ENCODE measurements at regions not wholly inside any gene's neighbourhood (a gene's known extent, or its start where the extent isn't known, plus 50 kb on each side); places are given as distances from the start of the nearest gene placed in this dataset.

DNA sequence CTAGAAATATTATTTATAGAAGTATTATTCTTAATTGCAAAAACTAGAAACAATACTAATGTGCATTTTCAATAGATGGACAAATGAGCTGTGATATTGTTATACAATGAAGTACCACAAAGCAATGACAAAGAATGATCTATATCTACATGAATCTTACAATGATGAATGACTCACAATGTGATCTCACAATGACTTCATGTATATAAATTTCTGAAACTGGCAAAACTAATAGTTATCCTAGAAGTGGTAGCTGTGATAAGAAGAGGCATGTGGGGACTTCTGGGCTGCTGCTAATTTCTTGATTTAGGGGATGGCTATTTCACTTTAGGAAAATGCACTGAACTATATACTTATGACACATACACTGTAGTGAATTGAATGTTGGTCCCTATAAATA, 396.0 kb upstream of the ZNF608 start:
- Histone ChIP-seq H4K12ac (ENCODE audit: low read depth, low read length) (no peak overlapping the region), H3K27me3 (ENCODE audit: insufficient read depth, low read length) (no peaks in the 10 kb centered on the region), H3K14ac (ENCODE audit: low read length) (no peak overlapping the region), H4K91ac (ENCODE audit: low read depth, low read length) (no peak overlapping the region), H3K79me1 (ENCODE audit: low read length) (no peaks in the 10 kb centered on the region), H3K9ac (ENCODE audit: low read length) (no peak overlapping the region), H3K4me1 (ENCODE audit: control insufficient read depth in 1 of 2, insufficient read depth in 2 of 2, low read length in 2 of 2) (no peaks in the 10 kb centered on the region), H3K4ac (ENCODE audit: low read depth, low read length) (no peak overlapping the region), H2AK5ac (ENCODE audit: low read length) (no peak overlapping the region), H3K9me3 (ENCODE audit: insufficient read depth, low read depth, low read length) (no peaks in the 10 kb centered on the region), H2BK5ac (ENCODE audit: low read depth, low read length, poor library complexity) (no peak overlapping the region), H3K23ac (ENCODE audit: low read length) (no peak overlapping the region), H3K27ac (ENCODE audit: low read depth, low read length) (no peak overlapping the region), H2BK12ac (ENCODE audit: low read length) (no peak overlapping the region), H2AFZ (ENCODE audit: insufficient read depth, low read length, poor library complexity) (no peak overlapping the region), H3K4me2 (ENCODE audit: low read length) (no peak overlapping the region), H3K36me3 (ENCODE audit: control insufficient read depth in 1 of 2, insufficient read depth in 2 of 2, low read length in 2 of 2) (no peaks in the 10 kb centered on the region), H3K79me2 (ENCODE audit: control insufficient read depth, insufficient read depth, low read length, poor library complexity) (no peaks in the 10 kb centered on the region), H3K4me3 (ENCODE audit: low read depth, low read length) (no peak overlapping the region), H3K18ac (ENCODE audit: low read length) (no peak overlapping the region), H2BK120ac (ENCODE audit: insufficient read depth, low read length, poor library complexity) (no peak overlapping the region), H4K8ac (ENCODE audit: low read depth, low read length) (no peak overlapping the region)
- DNase-seq, result no peak

DNA sequence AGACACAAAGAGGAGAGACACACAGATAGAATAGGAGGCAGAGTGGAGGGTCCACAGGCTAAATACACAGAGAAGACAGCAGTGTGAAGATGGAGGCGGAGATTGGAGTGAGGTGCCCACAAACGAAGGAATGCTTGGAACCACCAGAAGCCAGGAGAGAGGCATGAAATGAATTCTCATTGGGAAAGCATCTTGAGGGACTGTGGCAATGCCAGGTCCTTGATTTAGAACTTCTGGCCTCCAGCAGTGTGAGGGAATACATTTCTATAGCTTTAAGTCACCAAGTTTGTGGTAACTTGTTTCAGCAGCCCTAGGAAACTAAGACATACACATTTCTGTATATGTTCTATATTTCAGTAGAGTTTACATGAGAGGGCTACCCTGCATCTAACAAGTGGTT, 396.6 kb upstream of the ZNF608 start:
- no peak overlapping the region for H4K8ac ChIP-seq (ENCODE audit: low read depth, low read length)
- no peak overlapping the region for H3K27ac ChIP-seq (ENCODE audit: low read depth, low read length)
- WGBS (ENCODE audit: extremely low coverage, insufficient coverage, insufficient read length), result no CpG with 5 or more reads among the region's 2 CpGs
- H3K36me3 ChIP-seq (ENCODE audit: control insufficient read depth in 1 of 2, insufficient read depth in 2 of 2, low read length in 2 of 2), result no peaks in the 10 kb centered on the region
- no peak overlapping the region for H2AK5ac ChIP-seq (ENCODE audit: low read length)
- H2BK12ac ChIP-seq (ENCODE audit: low read length), result no peak overlapping the region
- H3K18ac ChIP-seq (ENCODE audit: low read length), result no peak overlapping the region
- H2AFZ ChIP-seq (ENCODE audit: insufficient read depth, low read length, poor library complexity), result no peak overlapping the region
- no peaks in the 10 kb centered on the region for H3K79me1 ChIP-seq (ENCODE audit: low read length)
- H3K9me3 ChIP-seq (ENCODE audit: insufficient read depth, low read depth, low read length), result no peaks in the 10 kb centered on the region
- H3K14ac ChIP-seq (ENCODE audit: low read length), result no peak overlapping the region
- H3K4me1 ChIP-seq (ENCODE audit: control insufficient read depth in 1 of 2, insufficient read depth in 2 of 2, low read length in 2 of 2), result no peaks in the 10 kb centered on the region
- no peaks in the 10 kb centered on the region for H3K79me2 ChIP-seq (ENCODE audit: control insufficient read depth, insufficient read depth, low read length, poor library complexity)
- H3K23ac ChIP-seq (ENCODE audit: low read length), result no peak overlapping the region
- no peak overlapping the region for H4K12ac ChIP-seq (ENCODE audit: low read depth, low read length)
- DNase-seq, result no peak
- H2BK120ac ChIP-seq (ENCODE audit: insufficient read depth, low read length, poor library complexity), result no peak overlapping the region
- H3K27me3 ChIP-seq (ENCODE audit: insufficient read depth, low read length), result no peaks in the 10 kb centered on the region
- H3K4me2 ChIP-seq (ENCODE audit: low read length), result no peak overlapping the region
- no peak overlapping the region for H3K4ac ChIP-seq (ENCODE audit: low read depth, low read length)
- H4K91ac ChIP-seq (ENCODE audit: low read depth, low read length), result no peak overlapping the region
- H3K4me3 ChIP-seq (ENCODE audit: low read depth, low read length), result no peak overlapping the region
- H3K9ac ChIP-seq (ENCODE audit: low read length), result no peak overlapping the region
- no peak overlapping the region for H2BK5ac ChIP-seq (ENCODE audit: low read depth, low read length, poor library complexity)

DNA sequence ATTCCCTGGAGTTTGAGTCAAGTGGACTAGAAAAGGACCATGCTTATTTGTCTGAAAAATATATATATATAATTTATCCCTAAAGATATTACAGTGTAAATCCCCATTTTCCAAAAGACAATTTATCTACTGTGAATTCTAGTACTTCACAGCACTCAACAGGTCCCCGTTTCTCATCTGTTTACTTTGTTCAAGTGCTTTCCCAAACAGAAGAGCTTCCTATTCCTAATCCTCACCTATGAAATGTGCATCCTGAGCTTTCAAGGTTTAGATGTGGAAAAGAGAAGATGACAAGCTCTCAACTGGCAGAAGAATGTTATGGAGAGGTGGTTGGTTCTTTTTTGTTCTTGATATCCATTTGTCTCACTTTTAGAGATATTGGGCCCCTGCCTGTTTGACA, 401.6 kb upstream of the ZNF608 start:
- Histone ChIP-seq H3K36me3 (ENCODE audit: control insufficient read depth in 1 of 2, insufficient read depth in 2 of 2, low read length in 2 of 2) (no peaks in the 10 kb centered on the region), H3K27ac (ENCODE audit: low read depth, low read length) (no peak overlapping the region), H3K4me1 (ENCODE audit: control insufficient read depth in 1 of 2, insufficient read depth in 2 of 2, low read length in 2 of 2) (no peaks in the 10 kb centered on the region), H3K9me3 (ENCODE audit: insufficient read depth, low read depth, low read length) (no peaks in the 10 kb centered on the region), H3K14ac (ENCODE audit: low read length) (no peak overlapping the region), H4K91ac (ENCODE audit: low read depth, low read length) (no peak overlapping the region), H2BK5ac (ENCODE audit: low read depth, low read length, poor library complexity) (no peak overlapping the region), H3K79me1 (ENCODE audit: low read length) (no peaks in the 10 kb centered on the region), H2BK120ac (ENCODE audit: insufficient read depth, low read length, poor library complexity) (no peak overlapping the region), H3K27me3 (ENCODE audit: insufficient read depth, low read length) (no peaks in the 10 kb centered on the region), H2AFZ (ENCODE audit: insufficient read depth, low read length, poor library complexity) (no peak overlapping the region), H3K4me3 (ENCODE audit: low read depth, low read length) (no peak overlapping the region), H3K4ac (ENCODE audit: low read depth, low read length) (no peak overlapping the region), H3K18ac (ENCODE audit: low read length) (no peak overlapping the region), H3K4me2 (ENCODE audit: low read length) (no peak overlapping the region), H4K12ac (ENCODE audit: low read depth, low read length) (no peak overlapping the region), H3K79me2 (ENCODE audit: control insufficient read depth, insufficient read depth, low read length, poor library complexity) (no peaks in the 10 kb centered on the region), H3K23ac (ENCODE audit: low read length) (no peak overlapping the region), H2BK12ac (ENCODE audit: low read length) (no peak overlapping the region), H4K8ac (ENCODE audit: low read depth, low read length) (no peak overlapping the region), H3K9ac (ENCODE audit: low read length) (no peak overlapping the region), H2AK5ac (ENCODE audit: low read length) (no peak overlapping the region)
- no CpG with 5 or more reads among the region's 1 CpG for WGBS (ENCODE audit: extremely low coverage, insufficient coverage, insufficient read length)
- no peak for DNase-seq

DNA sequence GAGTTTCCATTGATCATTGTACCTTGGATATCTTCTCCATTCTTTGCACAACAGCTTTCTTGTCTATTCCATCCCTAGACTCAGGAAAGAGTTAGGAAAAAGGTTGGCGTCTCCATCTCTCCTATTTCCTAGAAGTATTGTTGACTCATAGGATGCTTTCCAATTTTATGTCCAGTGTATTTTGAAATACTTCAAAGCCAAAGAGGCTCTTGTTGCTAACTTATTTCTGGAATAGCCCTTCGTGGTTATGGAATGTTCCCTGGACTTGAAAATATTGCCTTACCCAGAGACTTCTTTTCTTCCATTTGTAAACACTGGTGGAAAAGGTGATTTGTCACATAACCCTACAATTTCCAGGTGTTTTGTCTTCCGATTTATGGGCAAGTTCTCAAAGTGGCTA, 402.3 kb upstream of the ZNF608 start:
- no CpG with 5 or more reads among the region's 3 CpGs for WGBS (ENCODE audit: extremely low coverage, insufficient coverage, insufficient read length)

DNA sequence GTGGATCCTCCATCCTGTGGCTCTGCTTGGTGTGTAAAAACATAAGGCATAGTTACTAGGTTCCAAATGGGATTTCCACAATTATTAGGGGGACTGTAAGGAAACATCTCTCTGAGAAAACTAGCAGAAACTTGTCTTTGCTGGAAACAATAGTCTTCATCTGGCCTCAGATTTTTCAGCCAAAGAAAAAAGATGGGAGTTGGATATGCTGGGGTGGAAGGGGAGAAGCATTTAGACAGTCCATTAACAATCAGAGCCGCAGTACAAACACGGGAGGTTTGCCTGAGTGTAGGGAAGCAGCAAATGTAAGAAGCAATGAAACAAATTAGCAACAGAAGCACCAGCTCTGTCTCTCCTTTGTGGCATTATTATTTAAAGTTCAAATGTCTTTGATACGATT, 402.7 kb upstream of the ZNF608 start:
- H3K36me3 ChIP-seq (ENCODE audit: control insufficient read depth in 1 of 2, insufficient read depth in 2 of 2, low read length in 2 of 2), result no peaks in the 10 kb centered on the region

More for the DNA sequence above, 402.3 kb upstream of the ZNF608 start:
- H3K4me2 ChIP-seq (ENCODE audit: low read length), result no peak overlapping the region
- no peaks in the 10 kb centered on the region for H3K4me1 ChIP-seq (ENCODE audit: control insufficient read depth in 1 of 2, insufficient read depth in 2 of 2, low read length in 2 of 2)
- no peak overlapping the region for H3K4ac ChIP-seq (ENCODE audit: low read depth, low read length)
- no peak overlapping the region for H3K9ac ChIP-seq (ENCODE audit: low read length)
- H3K9me3 ChIP-seq (ENCODE audit: insufficient read depth, low read depth, low read length), result no peaks in the 10 kb centered on the region
- H2BK5ac ChIP-seq (ENCODE audit: low read depth, low read length, poor library complexity), result no peak overlapping the region
- H2AK5ac ChIP-seq (ENCODE audit: low read length), result no peak overlapping the region
- no peak overlapping the region for H3K18ac ChIP-seq (ENCODE audit: low read length)
- no peak overlapping the region for H3K14ac ChIP-seq (ENCODE audit: low read length)
- no peak overlapping the region for H2BK12ac ChIP-seq (ENCODE audit: low read length)
- no peaks in the 10 kb centered on the region for H3K79me2 ChIP-seq (ENCODE audit: control insufficient read depth, insufficient read depth, low read length, poor library complexity)
- no peak overlapping the region for H2AFZ ChIP-seq (ENCODE audit: insufficient read depth, low read length, poor library complexity)
- no peak overlapping the region for H2BK120ac ChIP-seq (ENCODE audit: insufficient read depth, low read length, poor library complexity)
- DNase-seq, result no peak
- no peak overlapping the region for H4K12ac ChIP-seq (ENCODE audit: low read depth, low read length)
- H3K79me1 ChIP-seq (ENCODE audit: low read length), result no peaks in the 10 kb centered on the region
- no peak overlapping the region for H3K4me3 ChIP-seq (ENCODE audit: low read depth, low read length)
- H3K27ac ChIP-seq (ENCODE audit: low read depth, low read length), result no peak overlapping the region
- no peak overlapping the region for H4K8ac ChIP-seq (ENCODE audit: low read depth, low read length)
- H3K27me3 ChIP-seq (ENCODE audit: insufficient read depth, low read length), result no peaks in the 10 kb centered on the region
- no peak overlapping the region for H4K91ac ChIP-seq (ENCODE audit: low read depth, low read length)
- no peaks in the 10 kb centered on the region for H3K36me3 ChIP-seq (ENCODE audit: control insufficient read depth in 1 of 2, insufficient read depth in 2 of 2, low read length in 2 of 2)
- H3K23ac ChIP-seq (ENCODE audit: low read length), result no peak overlapping the region

More for the DNA sequence above, 402.7 kb upstream of the ZNF608 start:
- Histone ChIP-seq H4K91ac (ENCODE audit: low read depth, low read length) (no peak overlapping the region), H3K14ac (ENCODE audit: low read length) (no peak overlapping the region), H3K9ac (ENCODE audit: low read length) (no peak overlapping the region), H3K4me3 (ENCODE audit: low read depth, low read length) (no peak overlapping the region), H3K27me3 (ENCODE audit: insufficient read depth, low read length) (no peaks in the 10 kb centered on the region), H3K18ac (ENCODE audit: low read length) (no peak overlapping the region), H2BK5ac (ENCODE audit: low read depth, low read length, poor library complexity) (no peak overlapping the region), H2BK120ac (ENCODE audit: insufficient read depth, low read length, poor library complexity) (no peak overlapping the region), H2BK12ac (ENCODE audit: low read length) (no peak overlapping the region), H3K9me3 (ENCODE audit: insufficient read depth, low read depth, low read length) (no peaks in the 10 kb centered on the region), H3K23ac (ENCODE audit: low read length) (no peak overlapping the region), H2AFZ (ENCODE audit: insufficient read depth, low read length, poor library complexity) (no peak overlapping the region), H3K4me2 (ENCODE audit: low read length) (no peak overlapping the region), H3K4ac (ENCODE audit: low read depth, low read length) (no peak overlapping the region), H3K27ac (ENCODE audit: low read depth, low read length) (no peak overlapping the region), H4K8ac (ENCODE audit: low read depth, low read length) (no peak overlapping the region), H4K12ac (ENCODE audit: low read depth, low read length) (no peak overlapping the region), H3K79me1 (ENCODE audit: low read length) (no peaks in the 10 kb centered on the region), H2AK5ac (ENCODE audit: low read length) (no peak overlapping the region), H3K79me2 (ENCODE audit: control insufficient read depth, insufficient read depth, low read length, poor library complexity) (no peaks in the 10 kb centered on the region), H3K4me1 (ENCODE audit: control insufficient read depth in 1 of 2, insufficient read depth in 2 of 2, low read length in 2 of 2) (no peaks in the 10 kb centered on the region)
- no CpG with 5 or more reads among the region's 3 CpGs for WGBS (ENCODE audit: extremely low coverage, insufficient coverage, insufficient read length)
- DNase-seq, result no peak
